ENCODE measurements at regions not wholly inside any gene's neighbourhood (a gene's known extent, or its start where the extent isn't known, plus 50 kb on each side); places are given as distances from the start of the nearest gene placed in this dataset.

GRCh38 chr4:104263100-104263499 is 231.6 kb downstream of the CXXC4 start:
- TF ChIP-seq EZH2 (IDR thresholded peaks at IDR 0.05; ENCODE audit: low read length, unreplicated experiment) (no peak), CTCF (conservative IDR thresholded peaks at IDR 0.05; ENCODE audit: low read depth, low read length) (no peak)

All from PC-3 (cell line).